ENCODE measurements at regions not wholly inside any gene's neighbourhood (a gene's known extent, or its start where the extent isn't known, plus 50 kb on each side); places are given as distances from the start of the nearest gene placed in this dataset.
"Not testable (repeated sequence)": the region's sequence is repeated elsewhere in the genome, so short reads cannot be mapped to it uniquely, and the experiment has no call there.

DNA sequence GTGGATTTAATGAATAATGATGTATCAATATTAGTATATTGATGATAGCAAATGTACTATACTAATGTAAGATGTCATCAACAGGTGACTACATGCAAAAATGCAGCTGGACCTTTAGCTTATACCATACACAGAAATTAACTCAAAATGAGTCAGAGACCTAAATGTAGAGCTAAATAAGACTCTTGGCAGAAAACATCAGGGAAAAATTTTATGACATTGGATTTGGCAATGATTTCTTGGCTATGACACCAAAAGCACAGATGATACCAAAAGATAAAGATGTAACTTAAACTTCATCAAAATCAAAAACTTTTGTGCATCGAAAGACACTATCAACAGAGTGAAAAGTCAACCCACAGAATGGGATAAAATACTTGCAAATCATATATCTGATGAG is 64.0 kb upstream of the CCL21 start:
- DNase-seq (no peak), ATAC-seq (ENCODE audit: poor library complexity) (no peak)
- Mint-ChIP-seq H3K36me3 (ENCODE audit: low read depth) (no peaks in the 10 kb centered on the region), H3K27me3 (peaks cover 71% of the 10 kb centered on the region), H3K4me3 (no peak overlapping the region), H3K27ac (no peak overlapping the region), H3K9me3 (peaks cover 5% of the 10 kb centered on the region), H3K4me1 (ENCODE audit: low read depth) (no peaks in the 10 kb centered on the region)
- Histone ChIP-seq H3K27ac (ENCODE audit: low read depth in 1 of 2, low read length in 2 of 2) (no peak overlapping the region), H3K4me3 (ENCODE audit: low read length) (no peak overlapping the region), H3K9me3 (ENCODE audit: control insufficient read depth in 1 of 2, insufficient read depth in 1 of 2, low read length in 2 of 2) (peaks cover 6 to 14% of the 10 kb centered on the region in 2 experiments), H3K4me1 (ENCODE audit: insufficient read depth, low read length) (no peaks in the 10 kb centered on the region), H3K36me3 (ENCODE audit: insufficient read depth, low read length) (no peaks in the 10 kb centered on the region), H3K27me3 (ENCODE audit: control insufficient read depth in 1 of 2, insufficient read depth in 2 of 2, low read length in 2 of 2) (peaks cover 8 to 21% of the 10 kb centered on the region in 2 experiments)
- POLR2A ChIA-PET = no interaction called here
- intact Hi-C loops (cut with DNase I, micrococcal nuclease) = no loop called here
- CTCF ChIA-PET = no interaction called here
- TF ChIP-seq CTCF (IDR thresholded peaks at IDR 0.05) = no peak

DNA sequence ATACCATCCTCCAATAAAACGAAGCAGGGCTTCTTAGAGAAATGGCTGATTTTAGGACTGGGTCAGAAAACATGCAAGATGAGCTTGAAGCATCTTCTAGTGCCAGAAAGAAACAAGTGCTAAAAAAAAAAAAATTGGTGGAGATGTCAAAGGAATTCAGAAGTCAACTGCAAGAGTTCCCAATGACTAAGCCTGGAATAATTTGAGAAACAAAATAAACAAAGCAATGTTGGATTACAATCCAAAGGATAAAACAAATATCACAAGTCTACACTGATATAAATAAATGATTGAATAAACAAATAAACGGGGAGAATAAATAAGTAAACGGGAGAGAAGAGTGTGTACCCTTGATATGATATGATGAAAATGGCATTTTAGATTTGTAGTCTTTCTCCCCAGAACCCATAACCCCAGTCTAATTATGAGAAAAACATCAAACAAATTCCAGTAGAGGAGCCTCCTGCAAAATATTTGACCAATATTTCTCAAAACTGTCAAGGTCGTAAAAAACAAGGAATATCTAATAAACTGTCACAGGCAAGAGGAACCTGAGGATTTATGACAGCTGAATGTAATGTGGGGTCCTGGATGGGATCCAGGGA is 63.5 kb upstream of the CCL21 start:
- Histone ChIP-seq H3K4me3 (ENCODE audit: low read length) (no peak overlapping the region), H3K9me3 (ENCODE audit: control insufficient read depth in 1 of 2, insufficient read depth in 1 of 2, low read length in 2 of 2) (peaks cover 6 to 14% of the 10 kb centered on the region in 2 experiments), H3K27ac (ENCODE audit: low read depth in 1 of 2, low read length in 2 of 2) (no peak overlapping the region), H3K36me3 (ENCODE audit: insufficient read depth, low read length) (no peaks in the 10 kb centered on the region), H3K27me3 (ENCODE audit: control insufficient read depth in 1 of 2, insufficient read depth in 2 of 2, low read length in 2 of 2) (peaks cover 8 to 21% of the 10 kb centered on the region in 2 experiments), H3K4me1 (ENCODE audit: insufficient read depth, low read length) (no peaks in the 10 kb centered on the region)
- Mint-ChIP-seq H3K27me3 (peaks cover 70% of the 10 kb centered on the region), H3K9me3 (peaks cover 5% of the 10 kb centered on the region), H3K27ac (no peak overlapping the region), H3K4me1 (ENCODE audit: low read depth) (no peaks in the 10 kb centered on the region), H3K4me3 (no peak overlapping the region), H3K36me3 (ENCODE audit: low read depth) (no peaks in the 10 kb centered on the region)
- DNase-seq = no peak
- ChIA-PET POLR2A (no interaction called here), CTCF (no interaction called here)
- no peak for ATAC-seq (ENCODE audit: poor library complexity)
- no peak for TF ChIP-seq CTCF (IDR thresholded peaks at IDR 0.05)
- intact Hi-C loops (cut with DNase I, micrococcal nuclease) = no loop called here

- Histone ChIP-seq H3K27me3 (ENCODE audit: control insufficient read depth in 1 of 2, insufficient read depth in 2 of 2, low read length in 2 of 2) (peaks cover 5 to 17% of the 10 kb centered on the region in 2 experiments), H3K36me3 (ENCODE audit: insufficient read depth, low read length) (no peaks in the 10 kb centered on the region), H3K27ac (ENCODE audit: low read depth in 1 of 2, low read length in 2 of 2) (no peak overlapping the region), H3K4me1 (ENCODE audit: insufficient read depth, low read length) (no peaks in the 10 kb centered on the region), H3K4me3 (ENCODE audit: low read length) (no peak overlapping the region), H3K9me3 (ENCODE audit: control insufficient read depth in 1 of 2, insufficient read depth in 1 of 2, low read length in 2 of 2) (peaks cover 0 to 4% of the 10 kb centered on the region in 2 experiments)
- no peak for DNase-seq
- TF ChIP-seq CTCF (IDR thresholded peaks at IDR 0.05) = no peak
- Mint-ChIP-seq H3K36me3 (ENCODE audit: low read depth) (no peaks in the 10 kb centered on the region), H3K4me3 (no peak overlapping the region), H3K4me1 (ENCODE audit: low read depth) (no peaks in the 10 kb centered on the region), H3K9me3 (peaks cover 5% of the 10 kb centered on the region), H3K27me3 (peaks cover 68% of the 10 kb centered on the region), H3K27ac (no peak overlapping the region)
- POLR2A ChIA-PET = no interaction called here
- CTCF ChIA-PET = no interaction called here
- no peak for ATAC-seq (ENCODE audit: poor library complexity)
- intact Hi-C loops (cut with DNase I, micrococcal nuclease) = no loop called here
Observed at GRCh38 chr9:34771007-34771406, 61.1 kb upstream of the CCL21 start.

GRCh38 chr9:34767087-34767486 is 57.2 kb upstream of the CCL21 start:
- H3K9me3 ChIP-seq (ENCODE audit: control insufficient read depth in 1 of 2, insufficient read depth in 1 of 2, low read length in 2 of 2); H3K36me3 Mint-ChIP-seq (ENCODE audit: low read depth); CTCF ChIA-PET; H3K4me3 Mint-ChIP-seq; POLR2A ChIA-PET; H3K36me3 ChIP-seq (ENCODE audit: insufficient read depth, low read length); DNase-seq; ATAC-seq (ENCODE audit: poor library complexity); H3K4me1 Mint-ChIP-seq (ENCODE audit: low read depth); H3K27ac Mint-ChIP-seq; intact Hi-C loops (cut with DNase I, micrococcal nuclease); H3K27ac ChIP-seq (ENCODE audit: low read depth in 1 of 2, low read length in 2 of 2); H3K4me1 ChIP-seq (ENCODE audit: insufficient read depth, low read length); H3K4me3 ChIP-seq (ENCODE audit: low read length); H3K9me3 Mint-ChIP-seq: not testable (repeated sequence)
- H3K27me3 ChIP-seq (ENCODE audit: control insufficient read depth in 1 of 2, insufficient read depth in 2 of 2, low read length in 2 of 2) = peaks cover 0 to 13% of the 10 kb centered on the region in 2 experiments
- H3K27me3 Mint-ChIP-seq = peaks cover 47% of the 10 kb centered on the region

Data from CD4-positive, alpha-beta T cell (primary cell).